HepG2 (cell line): ENCODE measurements at regions not wholly inside any gene's neighbourhood (a gene's known extent, or its start where the extent isn't known, plus 50 kb on each side); places are given as distances from the start of the nearest gene placed in this dataset.

Experiments
- ATAC-seq: fragments of 200-7000 bp; cut with Tn5 transposase; 3 replicates; pipeline ENCODE4 v1.9.1; 2020; ENCODE audit warnings: mild to moderate bottlenecking, moderate library complexity
- BruUV-seq: library from RNA; stranded (reverse); fragments of 400-500 nt; replicated peaks from 2 replicates; lab custom pipeline; 2021; lab: Mats Ljungman, UMichigan
- CTCF ChIA-PET: fragments of 300-600 bp; formaldehyde crosslinking; extraction: SDS; loops from one replicate; lab custom pipeline; 2021; ENCODE audit warnings: low total read pairs, inconsistent platforms, low intra/inter-chr PET ratio; lab: Yijun Ruan, JAX
- POLR2A ChIA-PET: fragments of 350-600 bp; sonication (Branson Sonifier 250); formaldehyde crosslinking; loops from one replicate; lab custom pipeline; 2020; ENCODE audit warnings: antibody characterized with exemption, inconsistent platforms; lab: Yijun Ruan, JAX
- DNase-seq: peaks from one replicate; pipeline ENCODE4 v3.0.0-alpha.2; 2015; ENCODE audit warnings: low spot score
- FAIRE-seq: peaks from 3 replicates; lab custom pipeline; 2011; peaks lifted over from hg19 to GRCh38; lab: Jason Lieb, UNC
- H2AFZ ChIP-seq: one replicate; pipeline ENCODE4 v1.6.1; 2011; ENCODE audit warnings: low read length, inconsistent platforms
- H3K27ac ChIP-seq: fragments of 300-600 bp; 3 replicates; pipeline ENCODE4 v1.8.0; 2011; ENCODE audit warnings: mixed run types, mild to moderate bottlenecking, mixed read lengths, low read length, inconsistent platforms; ENCODE audit not compliant: insufficient read depth; ENCODE audit errors: extremely low read length
- H3K27me3 ChIP-seq, 2 experiments: fragments of 200-600 bp in 1 of 2; 2 replicates in 1 of 2; 3 replicates in 1 of 2; pipeline versions ENCODE4 v1.6.0 to v1.8.0; 2011; ENCODE audit warnings: low read length in 2 of 2, mild to moderate bottlenecking in 2 of 2, moderate library complexity in 2 of 2, inconsistent platforms in 1 of 2; ENCODE audit not compliant: insufficient read depth in 2 of 2, control insufficient read depth in 1 of 2
- H3K36me3 ChIP-seq, 2 experiments: fragments of 200-600 bp in 1 of 2; replicated peaks in 1 of 2; 2 replicates in 1 of 2; 3 replicates in 1 of 2; pipeline versions ENCODE4 v1.5.1 to v1.8.0; 2011; ENCODE audit warnings: low read length in 2 of 2, inconsistent platforms in 1 of 2; ENCODE audit not compliant: insufficient read depth in 2 of 2, control insufficient read depth in 1 of 2
- H3K4me1 ChIP-seq: 2 replicates; pipeline ENCODE4 v1.5.1; 2012; ENCODE audit warnings: low read length, inconsistent platforms; ENCODE audit not compliant: insufficient read depth
- H3K4me2 ChIP-seq: 2 replicates; pipeline ENCODE4 v1.6.0; 2011; ENCODE audit warnings: low read depth, low read length, inconsistent platforms
- H3K4me3 ChIP-seq, 3 experiments: fragments of 200-600 bp in 1 of 3; sonication (generic), shearing (Covaris generic) in 1 of 3; replicated peaks in 1 of 3; 2 replicates each; pipeline ENCODE4 v1.5.1; 2011 to 2016; ENCODE audit warnings: low read length in 3 of 3, inconsistent platforms in 2 of 3, low read depth in 2 of 3, mild to moderate bottlenecking in 2 of 3, control low read depth in 1 of 3, mixed read lengths in 1 of 3; ENCODE audit not compliant: insufficient read depth in 1 of 3
- H3K79me2 ChIP-seq: one replicate; pipeline ENCODE4 v1.6.1; 2011; ENCODE audit warnings: low read length, inconsistent platforms; ENCODE audit not compliant: insufficient read depth
- H3K9ac ChIP-seq: 2 replicates; pipeline ENCODE4 v1.6.0; 2011; ENCODE audit warnings: mild to moderate bottlenecking, low read depth, low read length, inconsistent platforms; ENCODE audit not compliant: insufficient read depth
- H3K9me3 ChIP-seq: 2 replicates; pipeline ENCODE4 v1.5.1; 2012; ENCODE audit warnings: mild to moderate bottlenecking, low read length
- H4K20me1 ChIP-seq: 2 replicates; pipeline ENCODE4 v1.6.0; 2011; ENCODE audit warnings: inconsistent platforms, mild to moderate bottlenecking, low read length, moderate library complexity; ENCODE audit not compliant: insufficient read depth
- ADNP ChIP-seq: sonication (generic); formaldehyde crosslinking; IDR thresholded peaks from 2 replicates; pipeline ENCODE4 v1.4.0; 2020; ENCODE audit warnings: missing genetic modification reagents
- ZMYM2 ChIP-seq: sonication (generic); formaldehyde crosslinking; IDR thresholded peaks from 2 replicates; pipeline ENCODE4 v1.8.0; 2022; ENCODE audit warnings: mild to moderate bottlenecking, missing genetic modification reagents
- ZNF556 ChIP-seq: sonication (generic); formaldehyde crosslinking; IDR thresholded peaks from 2 replicates; pipeline ENCODE4 v1.4.0; 2020; ENCODE audit warnings: mild to moderate bottlenecking, missing genetic modification reagents, borderline replicate concordance
- ZNF7 ChIP-seq: IDR thresholded peaks from 2 replicates; pipeline ENCODE4 v1.6.1; 2016; ENCODE audit warnings: missing biosample characterization, missing genetic modification reagents
- WGBS: methylation state at CpG from one replicate; pipeline ENCODE4 v1.1.6; 2017; ENCODE audit warnings: low lambda C conversion rate; 5-methylcytosine and 5-hydroxymethylcytosine counted together
- in situ Hi-C: cut with HindIII; loops from 2 replicates; pipeline ENCODE4 v1.10.0; 2017; ENCODE audit warnings: low pct_unique_long_range_greater_than_20kb; ENCODE audit not compliant: extremely low pct_ligation_motif_present
- intact Hi-C: fragments of 100-400 bp; cut with micrococcal nuclease; formaldehyde crosslinking; loops from one replicate; pipeline ENCODE4 v1.10.0; 2022; ENCODE audit not compliant: unreplicated experiment
- TF ChIP-seq, protein P1 (sequence below): sonication (generic); formaldehyde crosslinking; IDR thresholded peaks from 2 replicates; pipeline ENCODE4 v1.9.0; 2021; ENCODE audit warnings: missing genetic modification reagents, borderline replicate concordance
- TF ChIP-seq, protein P2 (sequence below): sonication (generic); formaldehyde crosslinking; IDR thresholded peaks from 2 replicates; pipeline ENCODE4 v1.5.1; 2020; ENCODE audit warnings: mild to moderate bottlenecking, missing genetic modification reagents, borderline replicate concordance

DNA sequence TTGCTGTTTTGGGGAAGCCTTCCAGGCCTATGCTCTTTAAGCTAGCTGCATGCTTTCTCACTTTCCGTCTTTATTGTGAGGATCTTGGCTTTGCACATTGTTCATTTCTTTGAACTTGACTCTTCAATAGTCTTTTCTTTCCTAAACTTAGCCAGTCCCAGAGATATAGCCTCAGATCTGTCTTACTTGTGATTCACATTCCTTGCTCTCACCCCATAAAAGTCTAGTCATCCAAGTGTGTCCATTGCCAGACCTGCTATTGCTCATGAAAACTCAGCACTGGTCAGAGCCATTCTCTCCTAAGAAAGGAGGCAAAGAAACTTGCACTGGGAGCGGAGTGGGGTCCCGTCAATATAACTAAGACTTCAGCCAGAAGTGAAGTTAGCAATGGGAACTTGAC is 275.0 kb upstream of the CTSO start:
- no peak overlapping the region for H3K27ac ChIP-seq
- no peak overlapping the region for H3K9ac ChIP-seq
- no peak for FAIRE-seq
- H4K20me1 ChIP-seq, result 0 out of 2 replicates have a peak, but pooled peaks cover 2% of the 10 kb centered on the region
- CTCF ChIA-PET, result no interaction called here
- H3K79me2 ChIP-seq, result no peaks in the 10 kb centered on the region
- no peaks in the 10 kb centered on the region for H3K9me3 ChIP-seq
- H2AFZ ChIP-seq, result no peak overlapping the region
- no peak for DNase-seq
- intact Hi-C loops, result no loop called here
- POLR2A ChIA-PET, result no interaction called here
- BruUV-seq, result no TSS peak
- no peaks in the 10 kb centered on the region for H3K36me3 ChIP-seq
- TF ChIP-seq ZNF7 (CRISPR knock-in tag) (no peak), ZNF556 (CRISPR knock-in tag) (no peak), ZMYM2 (no peak), ADNP (CRISPR knock-in tag) (no peak)
- TF ChIP-seq, protein P1, sequence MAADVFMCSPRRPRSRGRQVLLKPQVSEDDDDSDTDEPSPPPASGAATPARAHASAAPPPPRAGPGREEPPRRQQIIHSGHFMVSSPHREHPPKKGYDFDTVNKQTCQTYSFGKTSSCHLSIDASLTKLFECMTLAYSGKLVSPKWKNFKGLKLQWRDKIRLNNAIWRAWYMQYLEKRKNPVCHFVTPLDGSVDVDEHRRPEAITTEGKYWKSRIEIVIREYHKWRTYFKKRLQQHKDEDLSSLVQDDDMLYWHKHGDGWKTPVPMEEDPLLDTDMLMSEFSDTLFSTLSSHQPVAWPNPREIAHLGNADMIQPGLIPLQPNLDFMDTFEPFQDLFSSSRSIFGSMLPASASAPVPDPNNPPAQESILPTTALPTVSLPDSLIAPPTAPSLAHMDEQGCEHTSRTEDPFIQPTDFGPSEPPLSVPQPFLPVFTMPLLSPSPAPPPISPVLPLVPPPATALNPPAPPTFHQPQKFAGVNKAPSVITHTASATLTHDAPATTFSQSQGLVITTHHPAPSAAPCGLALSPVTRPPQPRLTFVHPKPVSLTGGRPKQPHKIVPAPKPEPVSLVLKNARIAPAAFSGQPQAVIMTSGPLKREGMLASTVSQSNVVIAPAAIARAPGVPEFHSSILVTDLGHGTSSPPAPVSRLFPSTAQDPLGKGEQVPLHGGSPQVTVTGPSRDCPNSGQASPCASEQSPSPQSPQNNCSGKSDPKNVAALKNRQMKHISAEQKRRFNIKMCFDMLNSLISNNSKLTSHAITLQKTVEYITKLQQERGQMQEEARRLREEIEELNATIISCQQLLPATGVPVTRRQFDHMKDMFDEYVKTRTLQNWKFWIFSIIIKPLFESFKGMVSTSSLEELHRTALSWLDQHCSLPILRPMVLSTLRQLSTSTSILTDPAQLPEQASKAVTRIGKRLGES (CRISPR knock-in tag), result no peak
- TF ChIP-seq, protein P2, sequence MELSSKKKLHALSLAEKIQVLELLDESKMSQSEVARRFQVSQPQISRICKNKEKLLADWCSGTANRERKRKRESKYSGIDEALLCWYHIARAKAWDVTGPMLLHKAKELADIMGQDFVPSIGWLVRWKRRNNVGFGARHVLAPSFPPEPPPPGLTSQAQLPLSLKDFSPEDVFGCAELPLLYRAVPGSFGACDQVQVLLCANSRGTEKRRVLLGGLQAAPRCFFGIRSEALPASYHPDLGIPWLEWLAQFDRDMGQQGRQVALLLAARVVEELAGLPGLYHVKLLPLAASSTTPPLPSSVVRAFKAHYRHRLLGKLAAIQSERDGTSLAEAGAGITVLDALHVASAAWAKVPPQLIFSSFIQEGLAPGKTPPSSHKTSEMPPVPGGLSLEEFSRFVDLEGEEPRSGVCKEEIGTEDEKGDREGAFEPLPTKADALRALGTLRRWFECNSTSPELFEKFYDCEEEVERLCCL, result no peak
- H3K27me3 ChIP-seq, result no peaks in the 10 kb centered on the region
- no peaks in the 10 kb centered on the region for H3K4me1 ChIP-seq
- in situ Hi-C loops, result no loop called here
- 0% methylated on average over 3 of the region's 3 CpGs for WGBS
- H3K4me3 ChIP-seq, result no peak overlapping the region
- H3K4me2 ChIP-seq, result no peak overlapping the region
- ATAC-seq, result no peak
